ENCODE measurements at regions not wholly inside any gene's neighbourhood (a gene's known extent, or its start where the extent isn't known, plus 50 kb on each side); places are given as distances from the start of the nearest gene placed in this dataset.

- DNase-seq = no peak
Observed at GRCh38 chr11:97332271-97332670, 942.5 kb downstream of the JRKL start.

- DNase-seq = no peak
Observed at GRCh38 chr11:97336064-97336463, 946.3 kb downstream of the JRKL start.

DNA sequence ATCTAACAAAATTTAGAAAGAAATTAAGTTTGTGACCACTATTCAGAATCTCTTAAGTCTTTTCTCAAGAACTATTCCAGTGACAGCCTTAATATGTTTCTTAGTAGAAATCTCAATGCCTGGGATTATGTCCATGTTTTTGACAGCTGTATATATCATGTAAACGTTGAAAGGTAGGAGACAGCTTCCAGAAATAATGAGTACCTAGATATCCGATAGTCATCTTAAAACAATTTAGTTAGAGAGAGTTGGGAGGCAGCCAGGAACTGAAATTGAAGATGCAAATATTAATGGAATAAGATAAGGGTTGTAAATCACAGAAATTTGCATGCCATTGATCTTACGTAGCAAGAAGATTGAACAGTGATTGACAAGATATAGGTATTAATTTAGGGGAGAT lies 955.2 kb downstream of the JRKL start:
- no peak for DNase-seq

- DNase-seq = no peak
Observed at GRCh38 chr11:97349201-97349600, 959.4 kb downstream of the JRKL start.

DNA sequence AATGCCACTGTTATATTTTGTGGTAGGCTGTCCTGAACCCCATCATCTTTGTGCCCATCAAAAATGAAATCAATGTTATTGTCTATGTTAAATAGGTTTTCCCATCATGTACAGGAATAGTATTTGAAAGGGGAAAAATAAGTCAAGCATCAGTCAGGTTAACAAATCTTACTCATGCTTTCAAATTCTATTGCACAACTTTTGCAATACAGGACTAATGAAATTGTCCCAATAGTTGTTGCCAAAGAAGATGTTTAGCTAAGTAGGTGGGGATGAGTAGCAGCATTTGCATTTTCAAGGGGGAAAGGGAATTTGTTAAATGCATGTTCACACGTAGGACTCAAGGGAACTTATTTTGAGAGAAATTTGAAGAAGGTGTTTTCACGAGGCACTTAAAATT lies 962.1 kb downstream of the JRKL start:
- no peak for DNase-seq

GRCh38 chr11:97354026-97354425 lies 964.2 kb downstream of the JRKL start:
- DNase-seq = no peak

- DNase-seq = no peak
Observed at GRCh38 chr11:97354576-97354975, 964.8 kb downstream of the JRKL start.

DNA sequence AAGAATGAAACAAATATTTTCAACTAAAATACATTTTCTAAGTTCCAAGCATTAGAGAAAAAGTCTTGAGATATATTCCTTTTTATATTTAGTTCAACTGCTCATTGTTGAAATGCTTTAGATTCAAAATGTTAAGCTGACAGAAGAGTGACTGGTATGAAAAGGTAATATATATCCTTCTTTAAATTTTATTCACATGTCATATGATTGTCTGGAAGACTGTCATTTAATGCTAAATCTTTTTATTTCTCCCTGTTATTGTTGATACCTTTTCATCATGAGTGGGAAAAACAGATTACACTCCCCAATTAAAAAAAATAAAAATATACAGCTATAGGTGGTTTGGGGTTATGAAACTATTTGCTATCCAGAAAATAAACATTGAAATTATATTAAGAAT lies 965.4 kb downstream of the JRKL start:
- DNase-seq = no peak

DNA sequence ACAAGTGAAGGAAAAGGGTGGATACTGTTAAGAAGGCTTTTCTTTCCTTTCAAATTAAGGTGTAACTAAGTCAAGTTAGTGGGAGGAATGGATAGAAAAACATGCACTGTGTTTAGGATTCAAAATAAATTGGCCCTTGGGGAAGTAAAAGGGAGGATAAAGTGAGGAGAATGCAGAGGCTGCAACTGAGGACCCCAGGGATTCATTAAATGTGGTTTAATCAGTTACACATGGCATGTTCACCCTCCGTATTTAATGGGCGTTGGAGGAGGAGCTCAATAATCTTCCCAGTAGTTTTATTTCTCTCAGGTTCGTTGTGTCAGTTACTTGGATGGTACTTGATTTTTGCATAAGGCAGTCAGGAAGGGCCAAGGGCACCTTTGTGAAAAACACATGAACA lies 966.3 kb downstream of the JRKL start:
- no peak for DNase-seq

DNA sequence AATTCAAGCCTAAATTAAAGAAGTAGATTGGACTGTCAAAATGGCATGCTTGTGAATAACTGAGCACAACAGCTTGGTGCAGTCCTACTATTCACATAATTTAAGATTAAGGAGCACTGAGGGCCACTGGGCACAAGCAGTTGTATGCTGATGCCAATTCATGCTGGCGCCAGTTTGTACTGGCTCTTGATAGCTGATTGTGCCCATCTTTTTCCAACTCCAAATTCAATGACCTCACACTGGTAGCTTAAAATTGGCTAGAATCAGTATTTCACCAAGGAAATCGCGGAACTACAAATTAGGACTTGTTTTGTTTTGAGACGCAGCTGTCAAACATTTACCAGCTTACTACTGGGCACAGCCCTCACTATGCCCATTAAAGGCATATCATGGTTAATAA lies 969.2 kb downstream of the JRKL start:
- no peak for DNase-seq

DNA sequence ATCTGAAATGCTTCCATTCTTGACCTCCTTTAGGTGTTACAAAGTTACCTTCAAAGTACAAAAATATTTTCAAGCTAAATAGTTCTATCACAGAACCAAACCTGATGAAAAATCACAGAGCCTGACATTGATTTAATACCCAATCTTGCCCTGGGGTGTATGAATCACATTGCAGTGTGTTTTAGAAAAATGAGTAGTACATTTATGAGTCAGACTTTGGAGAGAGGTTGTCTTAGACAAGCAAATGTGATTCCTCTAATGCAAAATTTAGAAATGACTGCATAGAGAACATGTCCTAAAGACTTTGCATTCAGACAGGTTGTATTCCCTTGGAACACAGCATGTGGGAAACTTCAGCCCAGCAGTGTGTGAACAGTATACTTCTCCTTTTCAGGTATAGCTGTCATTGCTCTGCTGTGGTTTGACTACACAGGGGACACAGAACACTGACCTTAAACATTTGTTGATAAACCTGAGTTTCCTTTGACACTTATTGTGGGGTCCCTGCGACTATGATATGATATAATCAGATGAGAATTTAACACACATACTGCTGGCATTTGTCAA lies 972.1 kb downstream of the JRKL start:
- no peak for DNase-seq

DNA sequence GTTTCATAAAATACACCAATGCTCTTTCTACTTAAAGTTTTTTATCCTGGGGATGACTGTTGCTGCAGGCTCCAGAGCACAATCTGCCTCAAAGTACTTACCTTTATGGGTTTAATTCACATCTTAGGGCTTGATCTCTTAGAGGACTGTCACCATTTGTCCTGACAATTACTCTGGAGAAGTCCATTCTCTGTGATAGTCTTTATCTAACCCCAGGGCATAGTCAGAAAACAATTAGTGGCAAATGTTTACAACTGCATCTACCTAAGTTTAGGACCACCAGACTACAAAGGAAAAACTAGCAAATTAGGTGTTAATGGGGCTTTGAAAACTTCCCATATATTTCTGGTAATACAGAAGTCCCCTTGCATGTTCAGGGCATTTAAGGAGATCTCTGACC lies 973.5 kb downstream of the JRKL start:
- no peak for DNase-seq

- no peak for DNase-seq
Observed at GRCh38 chr11:97364047-97364446, 974.2 kb downstream of the JRKL start.

- DNase-seq = no peak
Observed at GRCh38 chr11:97367406-97368083, 977.7 kb downstream of the JRKL start.

GRCh38 chr11:97389270-97389669 lies 999.5 kb downstream of the JRKL start:
- no peak for DNase-seq

DNA sequence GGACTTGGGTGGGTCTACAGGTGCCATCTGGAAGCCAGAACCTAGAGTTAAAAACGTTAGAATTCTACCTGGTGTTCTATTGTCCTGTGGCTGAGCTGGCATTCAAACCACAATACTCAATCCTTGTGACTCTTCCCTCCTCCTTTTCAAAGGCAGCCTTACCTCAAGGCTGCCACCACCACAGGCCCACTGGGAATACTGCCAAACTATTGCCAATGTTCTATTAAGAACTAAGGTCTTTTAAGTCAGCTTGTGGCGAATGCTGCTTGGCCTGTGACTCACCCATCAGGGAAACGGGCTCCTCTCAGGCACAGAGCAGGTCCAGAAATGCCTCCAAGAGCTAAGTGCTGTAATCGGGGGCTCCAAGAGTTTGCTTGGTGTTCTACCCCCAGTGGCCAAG lies 1008.4 kb downstream of the JRKL start:
- no peak for DNase-seq

GRCh38 chr11:97409141-97409540 lies 1019.3 kb downstream of the JRKL start:
- no peak for DNase-seq

GRCh38 chr11:97414801-97415200 lies 1025.0 kb downstream of the JRKL start:
- no peak for DNase-seq

DNA sequence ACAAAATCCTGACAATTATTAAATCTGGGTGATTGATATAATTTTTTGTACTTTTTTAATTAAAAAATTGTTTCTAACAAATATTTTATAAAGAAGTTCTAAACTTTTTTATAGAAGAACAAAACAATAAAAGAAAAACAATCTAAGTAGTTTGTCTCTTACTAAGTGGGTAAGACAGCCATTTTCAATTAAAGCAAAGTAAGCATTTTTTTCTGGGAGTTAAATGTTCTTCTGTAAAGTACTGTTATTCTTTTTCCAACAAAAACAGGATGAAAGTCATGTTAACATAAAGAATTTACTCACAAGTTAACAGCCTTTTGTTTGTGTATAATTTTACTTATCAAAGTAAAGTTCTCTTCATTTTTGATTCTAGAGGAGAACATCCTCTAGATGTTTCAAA lies 1029.9 kb downstream of the JRKL start:
- DNase-seq = no peak

GRCh38 chr11:97428247-97428790 lies 1038.5 kb downstream of the JRKL start:
- no peak for DNase-seq

GRCh38 chr11:97430877-97431276 lies 1041.1 kb downstream of the JRKL start:
- no peak for DNase-seq

DNA sequence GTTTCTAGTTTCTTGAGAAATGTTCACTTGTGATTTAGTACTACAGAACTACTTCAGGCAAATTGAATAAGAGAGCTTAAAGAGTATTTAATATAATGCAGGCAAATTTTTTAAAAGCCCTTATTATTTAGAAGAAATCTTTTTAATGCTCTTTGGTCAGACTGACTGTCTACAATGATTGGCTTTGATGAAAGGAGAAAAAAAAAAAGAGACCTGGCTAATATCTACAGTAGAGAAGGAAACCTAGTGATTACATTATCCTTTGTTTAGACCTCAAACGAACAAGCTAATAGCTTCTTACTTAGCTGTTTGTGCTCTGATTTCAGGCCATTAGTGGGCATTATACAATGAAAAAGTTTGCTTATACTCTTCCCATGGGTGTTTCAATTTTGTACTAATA lies 1043.1 kb downstream of the JRKL start:
- DNase-seq = no peak

DNA sequence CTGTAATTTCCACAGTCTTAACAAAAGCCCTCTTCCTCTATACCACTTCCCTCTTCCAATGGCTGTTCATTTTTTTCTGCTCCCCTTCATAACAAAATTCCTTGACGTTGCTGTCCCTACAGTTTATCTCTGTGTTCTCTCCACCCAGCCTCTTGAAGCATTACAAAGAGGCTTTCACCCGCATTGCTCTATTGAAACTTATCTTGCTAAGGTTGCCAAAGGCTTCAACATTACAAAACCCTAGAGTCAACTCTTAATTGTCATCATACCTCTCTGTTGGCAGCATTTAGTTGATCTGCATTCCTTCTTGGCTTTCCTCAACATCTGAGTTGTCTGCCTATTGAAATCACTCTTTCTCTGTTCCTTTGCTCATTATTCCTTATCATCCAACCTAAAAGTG lies 1055.7 kb downstream of the JRKL start:
- DNase-seq = no peak

DNA sequence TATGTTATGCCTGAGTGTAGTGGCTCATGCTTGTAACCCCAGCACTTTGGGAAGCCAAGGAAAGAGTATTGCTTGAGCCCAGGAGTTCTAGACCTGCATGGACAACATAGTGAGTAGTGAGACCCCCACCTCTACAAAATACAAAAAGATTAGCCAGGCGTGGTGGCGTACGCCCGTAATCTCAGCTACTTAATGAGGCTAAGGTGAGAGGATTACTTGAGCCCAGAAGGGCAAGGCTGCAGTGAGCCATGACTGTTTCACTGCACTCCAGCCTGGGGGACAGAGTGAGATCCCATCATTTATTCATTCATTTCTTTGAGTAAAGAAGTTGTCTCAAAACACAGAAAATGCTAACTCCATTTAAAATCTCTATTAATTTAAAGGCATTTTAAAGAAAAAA lies 1061.6 kb downstream of the JRKL start:
- DNase-seq = no peak

DNA sequence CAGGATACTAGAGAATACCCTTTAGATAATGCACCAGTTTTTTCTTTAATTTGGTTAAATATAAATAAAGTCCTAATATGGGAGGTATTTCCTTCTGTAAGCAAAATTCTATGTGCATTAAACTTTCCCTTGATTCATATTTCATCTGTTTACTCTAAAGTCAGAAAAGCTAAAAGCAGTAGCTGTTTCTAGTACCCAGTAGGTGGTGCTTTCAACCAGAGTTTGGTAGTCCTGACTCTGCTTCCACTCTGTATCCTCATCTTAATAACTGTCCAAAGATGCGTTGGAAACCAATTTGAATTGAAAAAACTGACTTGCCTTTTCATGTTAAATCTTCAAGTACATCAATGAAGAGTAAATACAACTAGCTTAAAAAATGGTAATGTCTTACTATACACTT lies 1065.2 kb downstream of the JRKL start:
- no peak for DNase-seq

Measured in CD4-positive, alpha-beta T cell treated with Interleukin-4 for 4 hours (primary cell).